ENCODE measurements at regions not wholly inside any gene's neighbourhood (a gene's known extent, or its start where the extent isn't known, plus 50 kb on each side); places are given as distances from the start of the nearest gene placed in this dataset.

DNA sequence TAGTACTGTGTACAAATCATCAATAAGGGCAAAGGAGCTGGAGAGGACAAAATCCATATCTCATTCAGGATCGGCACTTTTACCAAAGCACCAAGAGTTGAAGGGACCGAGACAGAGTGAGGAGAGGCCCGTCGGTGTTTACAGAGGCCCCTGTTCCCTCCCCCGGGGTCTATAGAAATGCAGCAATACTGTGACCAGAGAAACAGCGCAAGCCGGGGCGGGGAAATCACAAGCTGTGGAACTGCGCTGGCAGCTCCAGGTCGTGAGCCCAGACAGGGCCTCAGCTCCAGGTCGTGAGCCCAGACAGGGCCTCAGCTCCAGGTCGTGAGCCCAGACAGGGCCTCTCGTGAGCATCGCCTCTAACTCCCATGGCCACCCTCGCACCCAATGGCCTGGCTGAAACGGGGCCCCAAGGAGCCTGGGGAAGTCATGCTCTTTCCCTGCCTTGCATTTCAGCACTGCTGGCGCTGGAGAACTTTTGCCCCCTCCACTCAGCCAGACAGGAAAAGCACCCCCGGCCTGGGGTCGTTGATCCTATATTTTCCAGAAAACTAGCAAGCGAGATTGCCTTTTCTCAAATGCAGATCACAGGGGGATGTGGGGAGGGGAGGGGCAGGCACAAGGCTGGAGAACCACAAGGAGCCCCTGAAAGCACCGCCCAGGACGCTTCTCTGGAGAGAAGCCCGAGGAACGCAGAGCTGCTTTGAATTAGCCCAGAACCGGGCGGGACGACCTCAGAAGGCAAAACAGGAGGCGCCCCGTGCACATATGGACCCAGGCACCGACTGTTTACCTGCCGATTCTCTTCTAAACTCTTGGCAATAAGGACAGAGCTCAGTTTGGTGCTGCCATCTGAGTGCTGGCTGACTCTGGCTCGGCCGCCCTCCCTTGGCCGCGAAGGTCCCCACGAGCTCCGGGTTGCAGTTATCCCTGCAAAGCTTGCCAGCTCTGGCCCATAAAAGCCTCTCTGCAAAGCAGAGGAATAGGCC, 223.7 kb downstream of the ACKR3 start:
- TF ChIP-seq EP300 (IDR thresholded peaks at IDR 0.05) = no peak
- Histone ChIP-seq H3K4me3 (no peak overlapping the region), H3K27ac (no peak overlapping the region), H3K4me1 (ENCODE audit: insufficient read depth) (no peaks in the 10 kb centered on the region), H3K27me3 (no peaks in the 10 kb centered on the region), H3K9me3 (no peaks in the 10 kb centered on the region), H3K36me3 (no peaks in the 10 kb centered on the region)
- no peak for DNase-seq
- intact Hi-C loops (cut with DNase I) = no loop called here
- WGBS, 3 donors = 86 to 92% (median 86%) methylated on average over 33 to 36 of the region's 37 CpGs

DNA sequence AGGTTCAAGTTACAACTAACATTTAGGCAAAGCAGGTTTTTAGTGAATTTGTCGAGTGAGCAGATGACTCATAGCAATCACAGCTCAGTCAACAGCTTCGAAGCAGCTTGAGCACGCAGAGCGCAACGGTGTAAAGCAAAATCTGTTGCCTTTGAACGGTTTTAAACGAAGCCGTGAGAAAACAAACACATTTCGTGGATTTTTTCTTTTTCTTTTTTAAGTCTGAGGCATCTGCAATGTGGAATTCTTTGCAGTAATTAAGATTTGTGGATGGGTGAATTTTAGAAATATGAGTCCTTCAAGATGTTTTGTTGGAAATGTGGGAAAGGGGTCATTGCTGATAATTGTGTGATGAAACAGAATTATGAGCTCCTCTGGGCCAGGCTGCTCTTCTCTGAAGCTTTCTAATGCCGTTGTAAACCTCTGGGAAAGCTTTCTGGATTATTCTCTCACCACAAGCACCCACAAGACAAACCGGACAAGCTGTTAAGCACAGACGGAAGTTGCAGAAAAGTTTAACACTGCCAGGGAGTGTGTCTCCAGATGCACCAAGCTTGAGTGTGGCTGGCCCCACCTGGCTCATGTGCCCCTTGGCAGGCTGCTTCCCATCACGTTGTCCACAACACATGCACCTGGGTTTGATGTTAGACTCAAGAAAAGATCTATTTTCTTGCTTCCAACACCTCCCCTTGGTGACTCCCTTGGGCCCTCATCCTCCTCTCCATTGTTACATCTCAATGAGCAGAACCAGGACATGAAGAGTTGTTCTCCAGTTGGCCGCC, 224.7 kb downstream of the ACKR3 start:
- Histone ChIP-seq H3K27me3 (no peaks in the 10 kb centered on the region), H3K36me3 (no peaks in the 10 kb centered on the region), H3K4me1 (ENCODE audit: insufficient read depth) (no peaks in the 10 kb centered on the region), H3K27ac (no peak overlapping the region), H3K9me3 (no peaks in the 10 kb centered on the region), H3K4me3 (no peak overlapping the region)
- WGBS, 3 donors = 30 to 45% (median 31%) methylated on average over 14 of the region's 14 CpGs
- TF ChIP-seq CTCF (IDR thresholded peaks at IDR 0.05) (no peak), POLR2A (IDR thresholded peaks at IDR 0.05) (no peak), EP300 (IDR thresholded peaks at IDR 0.05) (no peak)
- no peak for DNase-seq
- intact Hi-C loops (cut with DNase I) = no loop called here

GRCh38 chr2:236795169-236795860, 225.7 kb downstream of the ACKR3 start:
- intact Hi-C loops (cut with DNase I) = no loop called here
- Histone ChIP-seq H3K4me1 (ENCODE audit: insufficient read depth) (no peaks in the 10 kb centered on the region), H3K9me3 (no peaks in the 10 kb centered on the region), H3K36me3 (no peaks in the 10 kb centered on the region), H3K27ac (no peak overlapping the region), H3K4me3 (no peak overlapping the region), H3K27me3 (no peaks in the 10 kb centered on the region)
- DNase-seq = no peak
- TF ChIP-seq EP300 (IDR thresholded peaks at IDR 0.05) (no peak), POLR2A (IDR thresholded peaks at IDR 0.05) (no peak), CTCF (IDR thresholded peaks at IDR 0.05) (no peak)
- WGBS, 3 donors = 93 to 95% (median 93%) methylated on average over 11 of the region's 11 CpGs

- no peaks in the 10 kb centered on the region for H3K27me3 ChIP-seq
- H3K9me3 ChIP-seq = no peaks in the 10 kb centered on the region
- no peak for DNase-seq
- intact Hi-C loops (cut with DNase I) = no loop called here
- TF ChIP-seq CTCF (IDR thresholded peaks at IDR 0.05) = no peak
- no peak for TF ChIP-seq EP300 (IDR thresholded peaks at IDR 0.05)
- no peak for TF ChIP-seq POLR2A (IDR thresholded peaks at IDR 0.05)
- no peaks in the 10 kb centered on the region for H3K4me1 ChIP-seq (ENCODE audit: insufficient read depth)
- 95 to 98% (median 95%) methylated on average over 8 of the region's 8 CpGs for WGBS, 3 donors
- no peak overlapping the region for H3K27ac ChIP-seq
- no peak overlapping the region for H3K4me3 ChIP-seq
- H3K36me3 ChIP-seq = no peaks in the 10 kb centered on the region
Measured at GRCh38 chr2:236795861-236796219, 226.2 kb downstream of the ACKR3 start.

Measured in ovary (tissue), 7 donors.